ENCODE measurements at regions not wholly inside any gene's neighbourhood (a gene's known extent, or its start where the extent isn't known, plus 50 kb on each side); places are given as distances from the start of the nearest gene placed in this dataset.

GRCh38 chr2:149993316-149993715 is 405.7 kb upstream of the MMADHC start:
- no peak overlapping the region for H3K4me3 ChIP-seq (ENCODE audit: insufficient read depth, low read depth, low read length)
- no peak overlapping the region for H3K27ac ChIP-seq (ENCODE audit: insufficient read depth, low read depth, low read length, poor library complexity, severe bottlenecking)
- H3K4me1 ChIP-seq (ENCODE audit: control insufficient read depth, insufficient read depth, low read length): no peaks in the 10 kb centered on the region
- no peaks in the 10 kb centered on the region for H3K27me3 ChIP-seq (ENCODE audit: control insufficient read depth, insufficient read depth, low read length, poor library complexity, severe bottlenecking)
- WGBS, 2 experiments: 100% methylated on average over 1 of the region's 1 CpG; no CpG with 5 or more reads in 1 of the 2 experiments
- no peaks in the 10 kb centered on the region for H3K36me3 ChIP-seq (ENCODE audit: control insufficient read depth, insufficient read depth, low read length)
- H3K9me3 ChIP-seq (ENCODE audit: control insufficient read depth, low read length): no peaks in the 10 kb centered on the region

DNA sequence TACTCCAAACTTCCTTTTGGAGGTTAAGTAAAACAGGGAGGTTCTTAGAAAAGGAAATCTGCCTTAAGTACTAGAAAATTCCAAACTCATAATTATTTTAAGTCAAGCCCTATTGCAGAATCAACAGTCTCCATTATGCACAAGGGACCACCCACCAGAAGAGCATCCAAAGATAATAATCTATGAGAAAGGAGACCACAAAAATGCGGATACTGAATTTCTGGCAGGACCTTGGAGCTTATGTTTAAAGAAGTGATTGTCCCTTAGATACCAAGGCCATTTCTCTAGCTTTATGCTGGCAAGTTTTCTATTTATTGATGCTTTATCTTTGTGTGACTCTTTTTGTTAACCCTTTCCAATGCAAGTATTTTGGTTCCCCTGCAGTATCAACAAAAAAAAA is 404.0 kb upstream of the MMADHC start:
- Histone ChIP-seq H3K4me3 (ENCODE audit: insufficient read depth, low read depth, low read length) (no peak overlapping the region), H3K27ac (ENCODE audit: insufficient read depth, low read depth, low read length, poor library complexity, severe bottlenecking) (no peak overlapping the region), H3K4me1 (ENCODE audit: control insufficient read depth, insufficient read depth, low read length) (no peaks in the 10 kb centered on the region), H3K27me3 (ENCODE audit: control insufficient read depth, insufficient read depth, low read length, poor library complexity, severe bottlenecking) (no peaks in the 10 kb centered on the region), H3K36me3 (ENCODE audit: control insufficient read depth, insufficient read depth, low read length) (no peaks in the 10 kb centered on the region), H3K9me3 (ENCODE audit: control insufficient read depth, low read length) (no peaks in the 10 kb centered on the region)
- 87 to 96% methylated on average over 1 of the region's 1 CpG for WGBS, 2 experiments

- Histone ChIP-seq H3K27me3 (ENCODE audit: control insufficient read depth, insufficient read depth, low read length, poor library complexity, severe bottlenecking) (no peaks in the 10 kb centered on the region), H3K27ac (ENCODE audit: insufficient read depth, low read depth, low read length, poor library complexity, severe bottlenecking) (no peak overlapping the region), H3K9me3 (ENCODE audit: control insufficient read depth, low read length) (no peaks in the 10 kb centered on the region), H3K4me1 (ENCODE audit: control insufficient read depth, insufficient read depth, low read length) (no peaks in the 10 kb centered on the region), H3K36me3 (ENCODE audit: control insufficient read depth, insufficient read depth, low read length) (no peaks in the 10 kb centered on the region), H3K4me3 (ENCODE audit: insufficient read depth, low read depth, low read length) (no peak overlapping the region)
- WGBS, 2 experiments: 74 to 75% methylated on average over 2 of the region's 2 CpGs
Measured at GRCh38 chr2:149990965-149991364, 403.4 kb upstream of the MMADHC start.

GRCh38 chr2:149989447-149990063 is 402.0 kb upstream of the MMADHC start:
- 92 to 94% methylated on average over 2 of the region's 2 CpGs for WGBS, 2 experiments
- no peak overlapping the region for H3K27ac ChIP-seq (ENCODE audit: insufficient read depth, low read depth, low read length, poor library complexity, severe bottlenecking)
- no peaks in the 10 kb centered on the region for H3K27me3 ChIP-seq (ENCODE audit: control insufficient read depth, insufficient read depth, low read length, poor library complexity, severe bottlenecking)
- H3K4me1 ChIP-seq (ENCODE audit: control insufficient read depth, insufficient read depth, low read length): no peaks in the 10 kb centered on the region
- H3K36me3 ChIP-seq (ENCODE audit: control insufficient read depth, insufficient read depth, low read length): no peaks in the 10 kb centered on the region
- H3K4me3 ChIP-seq (ENCODE audit: insufficient read depth, low read depth, low read length): no peak overlapping the region
- no peaks in the 10 kb centered on the region for H3K9me3 ChIP-seq (ENCODE audit: control insufficient read depth, low read length)

GRCh38 chr2:149988361-149988760 is 400.8 kb upstream of the MMADHC start:
- Histone ChIP-seq H3K9me3 (ENCODE audit: control insufficient read depth, low read length) (no peaks in the 10 kb centered on the region), H3K27ac (ENCODE audit: insufficient read depth, low read depth, low read length, poor library complexity, severe bottlenecking) (no peak overlapping the region), H3K4me1 (ENCODE audit: control insufficient read depth, insufficient read depth, low read length) (no peaks in the 10 kb centered on the region), H3K4me3 (ENCODE audit: insufficient read depth, low read depth, low read length) (no peak overlapping the region), H3K36me3 (ENCODE audit: control insufficient read depth, insufficient read depth, low read length) (no peaks in the 10 kb centered on the region), H3K27me3 (ENCODE audit: control insufficient read depth, insufficient read depth, low read length, poor library complexity, severe bottlenecking) (no peaks in the 10 kb centered on the region)
- WGBS, 2 experiments: 96% methylated on average over 4 of the region's 4 CpGs

- H3K27me3 ChIP-seq (ENCODE audit: control insufficient read depth, insufficient read depth, low read length, poor library complexity, severe bottlenecking): no peaks in the 10 kb centered on the region
- H3K4me1 ChIP-seq (ENCODE audit: control insufficient read depth, insufficient read depth, low read length): no peaks in the 10 kb centered on the region
- WGBS, 2 experiments: 93% methylated on average over 2 of the region's 2 CpGs
Measured at GRCh38 chr2:149986861-149987260, 399.3 kb upstream of the MMADHC start.

GRCh38 chr2:149984311-149984710 is 396.7 kb upstream of the MMADHC start:
- Histone ChIP-seq H3K36me3 (ENCODE audit: control insufficient read depth, insufficient read depth, low read length) (no peaks in the 10 kb centered on the region), H3K4me1 (ENCODE audit: control insufficient read depth, insufficient read depth, low read length) (no peaks in the 10 kb centered on the region), H3K27ac (ENCODE audit: insufficient read depth, low read depth, low read length, poor library complexity, severe bottlenecking) (no peak overlapping the region), H3K4me3 (ENCODE audit: insufficient read depth, low read depth, low read length) (no peak overlapping the region), H3K9me3 (ENCODE audit: control insufficient read depth, low read length) (no peaks in the 10 kb centered on the region), H3K27me3 (ENCODE audit: control insufficient read depth, insufficient read depth, low read length, poor library complexity, severe bottlenecking) (no peaks in the 10 kb centered on the region)

More at GRCh38 chr2:149986861-149987260, 399.3 kb upstream of the MMADHC start:
- Histone ChIP-seq H3K9me3 (ENCODE audit: control insufficient read depth, low read length) (no peaks in the 10 kb centered on the region), H3K36me3 (ENCODE audit: control insufficient read depth, insufficient read depth, low read length) (no peaks in the 10 kb centered on the region), H3K27ac (ENCODE audit: insufficient read depth, low read depth, low read length, poor library complexity, severe bottlenecking) (no peak overlapping the region), H3K4me3 (ENCODE audit: insufficient read depth, low read depth, low read length) (no peak overlapping the region)

DNA sequence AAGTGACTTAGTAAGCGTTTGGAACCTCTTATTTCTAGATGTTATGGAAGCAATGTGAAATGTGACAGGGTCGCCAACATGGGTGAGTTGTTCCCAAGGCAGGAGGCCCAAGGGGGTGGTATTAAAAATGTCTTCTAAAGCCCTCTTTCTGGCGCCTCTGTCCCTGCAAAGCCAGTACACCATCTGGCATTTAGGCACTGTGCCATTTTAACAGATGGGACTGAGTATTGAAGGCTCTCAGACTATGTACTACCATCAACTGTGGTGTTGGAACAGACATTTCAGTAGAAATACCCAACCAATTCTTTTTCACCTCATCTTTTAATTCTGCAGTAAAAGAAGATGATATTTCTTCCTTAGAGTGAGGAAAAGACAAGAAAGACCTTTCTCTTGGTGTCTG is 384.5 kb upstream of the MMADHC start:
- 92 to 94% methylated on average over 3 of the region's 3 CpGs for WGBS, 2 experiments
- no peak overlapping the region for H3K4me3 ChIP-seq (ENCODE audit: insufficient read depth, low read depth, low read length)
- no peaks in the 10 kb centered on the region for H3K9me3 ChIP-seq (ENCODE audit: control insufficient read depth, low read length)
- H3K27me3 ChIP-seq (ENCODE audit: control insufficient read depth, insufficient read depth, low read length, poor library complexity, severe bottlenecking): no peaks in the 10 kb centered on the region
- no peaks in the 10 kb centered on the region for H3K36me3 ChIP-seq (ENCODE audit: control insufficient read depth, insufficient read depth, low read length)
- H3K27ac ChIP-seq (ENCODE audit: insufficient read depth, low read depth, low read length, poor library complexity, severe bottlenecking): no peak overlapping the region
- H3K4me1 ChIP-seq (ENCODE audit: control insufficient read depth, insufficient read depth, low read length): no peaks in the 10 kb centered on the region

- no peaks in the 10 kb centered on the region for H3K9me3 ChIP-seq (ENCODE audit: control insufficient read depth, low read length)
Measured at GRCh38 chr2:149954981-149955600, 367.5 kb upstream of the MMADHC start.

GRCh38 chr2:149953627-149954026 is 366.1 kb upstream of the MMADHC start:
- 94 to 95% methylated on average over 3 of the region's 3 CpGs for WGBS, 2 experiments

More at GRCh38 chr2:149954981-149955600, 367.5 kb upstream of the MMADHC start:
- H3K27me3 ChIP-seq (ENCODE audit: control insufficient read depth, insufficient read depth, low read length, poor library complexity, severe bottlenecking): no peaks in the 10 kb centered on the region
- no peaks in the 10 kb centered on the region for H3K36me3 ChIP-seq (ENCODE audit: control insufficient read depth, insufficient read depth, low read length)
- no peak overlapping the region for H3K27ac ChIP-seq (ENCODE audit: insufficient read depth, low read depth, low read length, poor library complexity, severe bottlenecking)
- no peak overlapping the region for H3K4me3 ChIP-seq (ENCODE audit: insufficient read depth, low read depth, low read length)
- no peaks in the 10 kb centered on the region for H3K4me1 ChIP-seq (ENCODE audit: control insufficient read depth, insufficient read depth, low read length)
- 94 to 95% methylated on average over 6 of the region's 6 CpGs for WGBS, 2 experiments

More at GRCh38 chr2:149953627-149954026, 366.1 kb upstream of the MMADHC start:
- Histone ChIP-seq H3K27me3 (ENCODE audit: control insufficient read depth, insufficient read depth, low read length, poor library complexity, severe bottlenecking) (no peaks in the 10 kb centered on the region), H3K9me3 (ENCODE audit: control insufficient read depth, low read length) (no peaks in the 10 kb centered on the region), H3K4me3 (ENCODE audit: insufficient read depth, low read depth, low read length) (no peak overlapping the region), H3K4me1 (ENCODE audit: control insufficient read depth, insufficient read depth, low read length) (no peaks in the 10 kb centered on the region), H3K27ac (ENCODE audit: insufficient read depth, low read depth, low read length, poor library complexity, severe bottlenecking) (no peak overlapping the region), H3K36me3 (ENCODE audit: control insufficient read depth, insufficient read depth, low read length) (no peaks in the 10 kb centered on the region)

All from ectodermal cell (in vitro differentiated cells).